ENCODE measurements at regions not wholly inside any gene's neighbourhood (a gene's known extent, or its start where the extent isn't known, plus 50 kb on each side); places are given as distances from the start of the nearest gene placed in this dataset.

- Histone ChIP-seq H3K27me3 (ENCODE audit: control insufficient read depth in 2 of 2, insufficient read depth in 2 of 2, low read length in 2 of 2) (no peaks in the 10 kb centered on the region), H3K27ac (ENCODE audit: low read depth in 2 of 2, low read length in 2 of 2) (no peak overlapping the region), H3K4me1 (ENCODE audit: control insufficient read depth in 2 of 2, insufficient read depth in 2 of 2, low read length in 2 of 2) (no peaks in the 10 kb centered on the region), H3K9me3 (ENCODE audit: control insufficient read depth in 2 of 2, low read length in 2 of 2) (no peaks in the 10 kb centered on the region), H3K4me3 (ENCODE audit: low read length in 2 of 2) (no peak overlapping the region), H3K9ac (ENCODE audit: low read depth in 1 of 2, low read length in 2 of 2) (no peak overlapping the region), H3K36me3 (ENCODE audit: control insufficient read depth in 2 of 2, insufficient read depth in 2 of 2, low read length in 2 of 2) (no peaks in the 10 kb centered on the region)
Observed at GRCh38 chr9:17063535-17064135, 71.2 kb upstream of the CNTLN start.

DNA sequence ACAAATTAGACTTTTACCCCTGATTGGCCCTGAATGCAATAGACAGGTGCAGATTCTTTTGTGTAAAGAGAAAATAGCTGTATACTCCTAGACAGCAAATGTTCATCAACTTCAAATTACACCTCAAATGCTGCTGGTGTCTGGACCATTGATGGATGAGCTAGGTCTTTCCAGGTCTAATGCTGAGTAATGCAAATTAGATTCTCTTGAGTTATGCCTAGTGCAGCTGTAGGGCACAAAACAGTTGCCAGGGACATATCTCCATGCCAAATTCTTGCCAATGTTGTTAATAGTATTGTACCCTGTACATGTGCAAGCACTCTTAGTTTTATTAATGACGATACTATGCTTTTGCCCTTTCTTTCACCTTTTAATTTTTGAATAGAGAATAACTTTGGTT is 72.3 kb upstream of the CNTLN start:
- H3K4me3 ChIP-seq (ENCODE audit: low read length in 2 of 2), result no peak overlapping the region
- no peaks in the 10 kb centered on the region for H3K27me3 ChIP-seq (ENCODE audit: control insufficient read depth in 2 of 2, insufficient read depth in 2 of 2, low read length in 2 of 2)

DNA sequence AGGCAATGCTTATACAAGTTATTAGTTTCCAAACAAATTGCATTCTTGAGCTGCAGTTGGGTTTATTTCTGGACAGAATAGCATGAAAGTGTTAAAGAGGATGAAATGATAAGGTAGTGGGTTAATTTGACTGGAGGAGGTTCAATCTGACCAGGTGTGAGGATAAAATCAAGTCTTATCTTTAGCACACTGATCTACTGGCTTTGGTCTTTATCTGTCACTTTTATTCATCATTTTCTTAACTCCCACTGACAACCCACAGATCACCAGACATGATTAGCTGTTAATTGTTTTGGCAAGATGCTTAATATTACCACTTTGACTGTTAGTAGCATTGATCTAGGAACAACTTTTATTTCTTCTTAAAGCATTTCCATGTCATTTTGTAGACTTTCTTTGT is 74.4 kb upstream of the CNTLN start:
- Histone ChIP-seq H3K27ac (ENCODE audit: low read depth in 2 of 2, low read length in 2 of 2) (no peak overlapping the region), H3K36me3 (ENCODE audit: control insufficient read depth in 2 of 2, insufficient read depth in 2 of 2, low read length in 2 of 2) (no peaks in the 10 kb centered on the region), H3K27me3 (ENCODE audit: control insufficient read depth in 2 of 2, insufficient read depth in 2 of 2, low read length in 2 of 2) (no peaks in the 10 kb centered on the region), H3K4me3 (ENCODE audit: low read length in 2 of 2) (no peak overlapping the region), H3K4me1 (ENCODE audit: control insufficient read depth in 2 of 2, insufficient read depth in 2 of 2, low read length in 2 of 2) (no peaks in the 10 kb centered on the region), H3K9me3 (ENCODE audit: control insufficient read depth in 2 of 2, low read length in 2 of 2) (no peaks in the 10 kb centered on the region), H3K9ac (ENCODE audit: low read depth in 1 of 2, low read length in 2 of 2) (no peak overlapping the region)

More for the DNA sequence above, 72.3 kb upstream of the CNTLN start:
- H3K9ac ChIP-seq (ENCODE audit: low read depth in 1 of 2, low read length in 2 of 2), result no peak overlapping the region
- H3K9me3 ChIP-seq (ENCODE audit: control insufficient read depth in 2 of 2, low read length in 2 of 2), result no peaks in the 10 kb centered on the region
- H3K4me1 ChIP-seq (ENCODE audit: control insufficient read depth in 2 of 2, insufficient read depth in 2 of 2, low read length in 2 of 2), result no peaks in the 10 kb centered on the region
- no peaks in the 10 kb centered on the region for H3K36me3 ChIP-seq (ENCODE audit: control insufficient read depth in 2 of 2, insufficient read depth in 2 of 2, low read length in 2 of 2)
- H3K27ac ChIP-seq (ENCODE audit: low read depth in 2 of 2, low read length in 2 of 2), result no peak overlapping the region

GRCh38 chr9:17059465-17059864 is 75.4 kb upstream of the CNTLN start:
- Histone ChIP-seq H3K27ac (ENCODE audit: low read depth in 2 of 2, low read length in 2 of 2) (no peak overlapping the region), H3K9me3 (ENCODE audit: control insufficient read depth in 2 of 2, low read length in 2 of 2) (no peaks in the 10 kb centered on the region), H3K9ac (ENCODE audit: low read depth in 1 of 2, low read length in 2 of 2) (no peak overlapping the region), H3K36me3 (ENCODE audit: control insufficient read depth in 2 of 2, insufficient read depth in 2 of 2, low read length in 2 of 2) (no peaks in the 10 kb centered on the region), H3K4me3 (ENCODE audit: low read length in 2 of 2) (no peak overlapping the region), H3K4me1 (ENCODE audit: control insufficient read depth in 2 of 2, insufficient read depth in 2 of 2, low read length in 2 of 2) (no peaks in the 10 kb centered on the region), H3K27me3 (ENCODE audit: control insufficient read depth in 2 of 2, insufficient read depth in 2 of 2, low read length in 2 of 2) (no peaks in the 10 kb centered on the region)

GRCh38 chr9:17057729-17058128 is 77.1 kb upstream of the CNTLN start:
- Histone ChIP-seq H3K27ac (ENCODE audit: low read depth in 2 of 2, low read length in 2 of 2) (no peak overlapping the region), H3K4me3 (ENCODE audit: low read length in 2 of 2) (no peak overlapping the region), H3K4me1 (ENCODE audit: control insufficient read depth in 2 of 2, insufficient read depth in 2 of 2, low read length in 2 of 2) (no peaks in the 10 kb centered on the region), H3K27me3 (ENCODE audit: control insufficient read depth in 2 of 2, insufficient read depth in 2 of 2, low read length in 2 of 2) (no peaks in the 10 kb centered on the region), H3K9ac (ENCODE audit: low read depth in 1 of 2, low read length in 2 of 2) (no peak overlapping the region), H3K36me3 (ENCODE audit: control insufficient read depth in 2 of 2, insufficient read depth in 2 of 2, low read length in 2 of 2) (no peaks in the 10 kb centered on the region), H3K9me3 (ENCODE audit: control insufficient read depth in 2 of 2, low read length in 2 of 2) (no peaks in the 10 kb centered on the region)

DNA sequence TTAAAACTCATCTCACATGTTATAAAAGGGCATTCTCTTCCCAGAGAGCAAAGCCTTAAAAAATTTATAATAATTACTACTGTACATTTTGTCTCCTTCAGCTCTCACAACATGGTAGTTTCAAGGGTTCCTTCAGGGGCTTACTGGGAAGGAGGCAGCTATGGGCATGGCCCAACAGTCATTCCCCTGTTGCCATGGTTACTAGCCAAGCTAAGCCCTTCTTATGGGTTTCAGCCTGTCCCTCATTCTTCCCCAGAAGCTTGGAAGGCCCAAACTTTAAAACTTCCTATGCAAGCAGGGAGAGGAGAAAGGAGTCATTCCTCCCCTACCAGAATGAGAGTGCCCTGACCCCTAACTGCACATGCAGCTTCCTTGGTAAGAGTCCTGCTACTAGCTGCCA is 82.2 kb upstream of the CNTLN start:
- no peaks in the 10 kb centered on the region for H3K4me1 ChIP-seq (ENCODE audit: control insufficient read depth in 2 of 2, insufficient read depth in 2 of 2, low read length in 2 of 2)
- no peak overlapping the region for H3K27ac ChIP-seq (ENCODE audit: low read depth in 2 of 2, low read length in 2 of 2)
- H3K36me3 ChIP-seq (ENCODE audit: control insufficient read depth in 2 of 2, insufficient read depth in 2 of 2, low read length in 2 of 2), result no peaks in the 10 kb centered on the region
- H3K4me3 ChIP-seq (ENCODE audit: low read length in 2 of 2), result no peak overlapping the region
- no peaks in the 10 kb centered on the region for H3K9me3 ChIP-seq (ENCODE audit: control insufficient read depth in 2 of 2, low read length in 2 of 2)
- no peak overlapping the region for H3K9ac ChIP-seq (ENCODE audit: low read depth in 1 of 2, low read length in 2 of 2)
- H3K27me3 ChIP-seq (ENCODE audit: control insufficient read depth in 2 of 2, insufficient read depth in 2 of 2, low read length in 2 of 2), result no peaks in the 10 kb centered on the region

DNA sequence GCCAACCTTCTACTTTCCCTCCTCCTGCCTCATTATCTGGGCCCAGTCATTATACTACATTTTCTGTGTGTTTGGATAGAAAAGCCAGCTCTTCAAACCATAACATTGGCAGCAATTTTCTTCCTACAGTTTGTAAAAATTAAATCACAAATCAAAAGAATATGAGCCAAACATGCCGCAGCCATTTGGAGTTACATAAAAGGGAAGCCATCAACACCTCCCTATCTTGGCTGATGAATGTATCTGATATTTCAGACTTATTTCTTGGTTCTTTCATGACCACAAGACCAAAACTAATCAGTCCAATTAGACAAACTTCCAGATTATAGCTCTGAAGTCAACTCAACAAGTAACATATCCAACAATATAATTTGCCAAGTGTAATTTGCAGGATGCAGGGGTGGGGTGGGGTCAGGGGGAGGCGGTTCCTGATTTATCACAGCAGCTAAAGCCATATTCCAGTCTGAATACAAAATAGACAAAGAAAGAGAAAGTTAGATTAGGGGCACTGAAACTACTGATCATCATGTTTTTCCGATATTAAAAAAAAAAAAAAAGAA is 89.4 kb upstream of the CNTLN start:
- no peak overlapping the region for H3K9ac ChIP-seq (ENCODE audit: low read depth in 1 of 2, low read length in 2 of 2)
- H3K4me3 ChIP-seq (ENCODE audit: low read length in 2 of 2), result no peak overlapping the region
- H3K27ac ChIP-seq (ENCODE audit: low read depth in 2 of 2, low read length in 2 of 2), result no peak overlapping the region
- no peaks in the 10 kb centered on the region for H3K27me3 ChIP-seq (ENCODE audit: control insufficient read depth in 2 of 2, insufficient read depth in 2 of 2, low read length in 2 of 2)
- H3K9me3 ChIP-seq (ENCODE audit: control insufficient read depth in 2 of 2, low read length in 2 of 2), result no peaks in the 10 kb centered on the region
- H3K36me3 ChIP-seq (ENCODE audit: control insufficient read depth in 2 of 2, insufficient read depth in 2 of 2, low read length in 2 of 2), result no peaks in the 10 kb centered on the region
- no peaks in the 10 kb centered on the region for H3K4me1 ChIP-seq (ENCODE audit: control insufficient read depth in 2 of 2, insufficient read depth in 2 of 2, low read length in 2 of 2)

DNA sequence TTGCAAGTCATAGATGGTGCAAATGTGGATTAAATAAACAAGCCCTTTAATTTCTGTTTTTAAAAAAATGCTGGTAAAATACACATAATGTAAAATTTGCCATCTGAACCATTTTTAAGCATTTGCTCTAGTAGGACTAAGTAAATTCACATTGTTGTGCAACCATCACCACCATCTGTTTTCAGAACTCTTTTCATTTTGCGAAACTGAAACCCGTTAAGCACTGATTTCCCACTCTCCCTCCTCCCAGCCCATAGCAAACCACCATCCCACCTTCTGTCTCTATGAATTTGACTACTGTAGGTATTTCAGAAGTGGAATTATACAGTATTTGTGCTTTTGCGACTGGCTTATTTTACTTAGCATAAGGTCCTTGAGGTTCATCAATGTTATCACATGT is 103.3 kb upstream of the CNTLN start:
- H3K9ac ChIP-seq (ENCODE audit: low read depth in 1 of 2, low read length in 2 of 2), result no peak overlapping the region
- H3K36me3 ChIP-seq (ENCODE audit: control insufficient read depth in 2 of 2, insufficient read depth in 2 of 2, low read length in 2 of 2), result no peaks in the 10 kb centered on the region

GRCh38 chr9:17025281-17025680 is 109.6 kb upstream of the CNTLN start:
- Histone ChIP-seq H3K4me3 (ENCODE audit: low read length in 2 of 2) (no peak overlapping the region), H3K27me3 (ENCODE audit: control insufficient read depth in 2 of 2, insufficient read depth in 2 of 2, low read length in 2 of 2) (no peaks in the 10 kb centered on the region), H3K9ac (ENCODE audit: low read depth in 1 of 2, low read length in 2 of 2) (no peak overlapping the region), H3K9me3 (ENCODE audit: control insufficient read depth in 2 of 2, low read length in 2 of 2) (no peaks in the 10 kb centered on the region), H3K36me3 (ENCODE audit: control insufficient read depth in 2 of 2, insufficient read depth in 2 of 2, low read length in 2 of 2) (no peaks in the 10 kb centered on the region), H3K4me1 (ENCODE audit: control insufficient read depth in 2 of 2, insufficient read depth in 2 of 2, low read length in 2 of 2) (no peaks in the 10 kb centered on the region), H3K27ac (ENCODE audit: low read depth in 2 of 2, low read length in 2 of 2) (no peak overlapping the region)

More for the DNA sequence above, 103.3 kb upstream of the CNTLN start:
- Histone ChIP-seq H3K9me3 (ENCODE audit: control insufficient read depth in 2 of 2, low read length in 2 of 2) (no peaks in the 10 kb centered on the region), H3K27me3 (ENCODE audit: control insufficient read depth in 2 of 2, insufficient read depth in 2 of 2, low read length in 2 of 2) (no peaks in the 10 kb centered on the region), H3K4me1 (ENCODE audit: control insufficient read depth in 2 of 2, insufficient read depth in 2 of 2, low read length in 2 of 2) (no peaks in the 10 kb centered on the region), H3K4me3 (ENCODE audit: low read length in 2 of 2) (no peak overlapping the region), H3K27ac (ENCODE audit: low read depth in 2 of 2, low read length in 2 of 2) (no peak overlapping the region)

GRCh38 chr9:17024129-17024528 is 110.7 kb upstream of the CNTLN start:
- Histone ChIP-seq H3K36me3 (ENCODE audit: control insufficient read depth in 2 of 2, insufficient read depth in 2 of 2, low read length in 2 of 2) (no peaks in the 10 kb centered on the region), H3K27ac (ENCODE audit: low read depth in 2 of 2, low read length in 2 of 2) (no peak overlapping the region), H3K4me3 (ENCODE audit: low read length in 2 of 2) (no peak overlapping the region), H3K9ac (ENCODE audit: low read depth in 1 of 2, low read length in 2 of 2) (no peak overlapping the region), H3K9me3 (ENCODE audit: control insufficient read depth in 2 of 2, low read length in 2 of 2) (no peaks in the 10 kb centered on the region), H3K27me3 (ENCODE audit: control insufficient read depth in 2 of 2, insufficient read depth in 2 of 2, low read length in 2 of 2) (no peaks in the 10 kb centered on the region), H3K4me1 (ENCODE audit: control insufficient read depth in 2 of 2, insufficient read depth in 2 of 2, low read length in 2 of 2) (no peaks in the 10 kb centered on the region)
